ENCODE measurements at regions not wholly inside any gene's neighbourhood (a gene's known extent, or its start where the extent isn't known, plus 50 kb on each side); places are given as distances from the start of the nearest gene placed in this dataset.

GRCh38 chr2:60159519-60159918 is 393.9 kb downstream of the BCL11A start:
- DNase-seq (ENCODE audit: low read depth, low spot score): no peak

- DNase-seq (ENCODE audit: low read depth, low spot score): no peak
Measured at GRCh38 chr2:60158262-60158661, 395.2 kb downstream of the BCL11A start.

GRCh38 chr2:60157283-60157682 is 396.2 kb downstream of the BCL11A start:
- DNase-seq (ENCODE audit: low read depth, low spot score): no peak

GRCh38 chr2:60154142-60154541 is 399.3 kb downstream of the BCL11A start:
- DNase-seq (ENCODE audit: low read depth, low spot score): no peak

GRCh38 chr2:60152226-60152833 is 401.1 kb downstream of the BCL11A start:
- DNase-seq (ENCODE audit: low read depth, low spot score): no peak

- DNase-seq (ENCODE audit: low read depth, low spot score): no peak
Measured at GRCh38 chr2:60149176-60149575, 404.3 kb downstream of the BCL11A start.

- no peak for DNase-seq (ENCODE audit: low read depth, low spot score)
Measured at GRCh38 chr2:60148716-60149115, 404.7 kb downstream of the BCL11A start.

GRCh38 chr2:60140185-60140584 is 413.3 kb downstream of the BCL11A start:
- no peak for DNase-seq (ENCODE audit: low read depth, low spot score)

- no peak for DNase-seq (ENCODE audit: low read depth, low spot score)
Measured at GRCh38 chr2:60136913-60137312, 416.5 kb downstream of the BCL11A start.

GRCh38 chr2:60127191-60127590 is 426.3 kb downstream of the BCL11A start:
- no peak for DNase-seq (ENCODE audit: low read depth, low spot score)

GRCh38 chr2:60125611-60126426 is 427.6 kb downstream of the BCL11A start:
- no peak for DNase-seq (ENCODE audit: low read depth, low spot score)

- no peak for DNase-seq (ENCODE audit: low read depth, low spot score)
Measured at GRCh38 chr2:60119778-60120177, 433.7 kb downstream of the BCL11A start.

- DNase-seq (ENCODE audit: low read depth, low spot score): no peak
Measured at GRCh38 chr2:60118917-60119316, 434.5 kb downstream of the BCL11A start.

GRCh38 chr2:60118061-60118460 is 435.4 kb downstream of the BCL11A start:
- no peak for DNase-seq (ENCODE audit: low read depth, low spot score)

- no peak for DNase-seq (ENCODE audit: low read depth, low spot score)
Measured at GRCh38 chr2:60116161-60116875, 437.1 kb downstream of the BCL11A start.

GRCh38 chr2:60109744-60110143 is 443.7 kb downstream of the BCL11A start:
- no peak for DNase-seq (ENCODE audit: low read depth, low spot score)

- no peak for DNase-seq (ENCODE audit: low read depth, low spot score)
Measured at GRCh38 chr2:60106836-60107529, 446.5 kb downstream of the BCL11A start.

GRCh38 chr2:60105906-60106305 is 447.5 kb downstream of the BCL11A start:
- no peak for DNase-seq (ENCODE audit: low read depth, low spot score)

GRCh38 chr2:60104514-60105505 is 448.6 kb downstream of the BCL11A start:
- no peak for DNase-seq (ENCODE audit: low read depth, low spot score)

GRCh38 chr2:60100034-60100433 is 453.4 kb downstream of the BCL11A start:
- no peak for DNase-seq (ENCODE audit: low read depth, low spot score)

- no peak for DNase-seq (ENCODE audit: low read depth, low spot score)
Measured at GRCh38 chr2:60098996-60099395, 454.5 kb downstream of the BCL11A start.

Measured in smooth muscle cell of the brain vasculature (primary cell).